Fibroblast of skin of left biceps (primary cell): ENCODE measurements at regions not wholly inside any gene's neighbourhood (a gene's known extent, or its start where the extent isn't known, plus 50 kb on each side); places are given as distances from the start of the nearest gene placed in this dataset.
"Not testable (repeated sequence)": the region's sequence is repeated elsewhere in the genome, so short reads cannot be mapped to it uniquely, and the experiment has no call there.

Experiments
- DNase-seq, 2 experiments: peaks; one replicate each; pipeline ENCODE4 v3.0.0-alpha.2; 2013; ENCODE audit warnings: low read depth in 2 of 2

DNA sequence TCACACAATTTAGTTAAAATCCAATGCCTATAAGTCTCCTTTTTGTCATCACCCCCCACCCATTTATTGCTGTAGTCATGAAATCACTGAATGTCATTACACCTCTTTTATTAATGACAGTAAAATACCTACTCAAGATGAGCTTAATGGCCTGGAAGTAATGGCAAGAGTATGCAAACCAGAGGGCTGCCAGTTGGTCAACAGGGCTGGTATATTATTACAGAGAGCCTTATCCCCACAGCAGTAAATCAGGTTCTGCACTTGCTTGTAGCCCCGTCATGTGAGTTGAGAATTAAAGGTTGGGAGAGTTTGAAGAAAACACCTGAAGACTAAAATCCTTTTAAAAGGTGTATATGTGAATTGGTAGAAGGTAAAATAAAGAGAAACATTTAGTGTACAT is 372.4 kb downstream of the MAT2B start:
- DNase-seq, result no peak

GRCh38 chr5:163878490-163878889 is 373.1 kb downstream of the MAT2B start:
- no peak for DNase-seq

DNA sequence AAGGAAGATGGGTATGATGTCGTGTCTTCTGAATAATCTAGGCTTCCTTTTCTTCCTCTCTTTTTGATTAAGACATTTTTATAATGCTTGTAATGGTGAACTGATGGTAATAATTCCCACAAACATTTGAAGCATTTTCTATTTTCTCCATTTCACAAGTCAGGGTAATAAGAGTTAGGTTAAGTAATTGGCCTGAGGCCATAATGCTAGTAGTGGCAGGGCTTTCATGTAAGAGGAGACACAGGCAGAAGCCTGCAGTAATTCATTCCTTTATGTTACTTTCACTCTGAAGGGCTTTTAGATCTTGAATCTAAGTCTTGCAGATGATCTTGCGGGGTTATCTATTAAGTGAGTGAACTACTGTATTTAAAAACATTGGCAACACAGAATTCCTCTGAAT is 374.9 kb downstream of the MAT2B start:
- DNase-seq, result peak; percentile 84 to 89

GRCh38 chr5:163885117-163885516 is 379.7 kb downstream of the MAT2B start:
- no peak for DNase-seq

DNA sequence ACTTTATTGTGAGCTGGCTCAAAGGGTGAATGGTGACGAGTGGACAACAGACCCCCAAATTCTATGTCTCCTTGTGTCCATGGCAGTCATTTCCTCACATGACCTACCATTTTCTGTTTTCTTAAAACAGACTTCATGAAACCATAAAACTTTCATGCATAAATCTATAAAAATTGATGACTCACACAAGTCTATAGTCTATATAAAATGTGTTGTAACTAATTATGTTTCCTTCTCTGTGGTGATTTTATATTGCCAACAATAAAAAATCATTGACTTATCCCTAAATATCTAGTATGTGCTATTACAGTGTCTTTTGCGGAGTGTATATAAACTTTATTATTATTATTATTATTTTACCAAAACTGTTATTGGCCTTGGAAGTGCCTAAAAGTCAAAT is 382.4 kb downstream of the MAT2B start:
- no peak for DNase-seq

- no peak for DNase-seq
These were observed 382.9 kb downstream of the MAT2B start for GRCh38 chr5:163888366-163888765.

DNA sequence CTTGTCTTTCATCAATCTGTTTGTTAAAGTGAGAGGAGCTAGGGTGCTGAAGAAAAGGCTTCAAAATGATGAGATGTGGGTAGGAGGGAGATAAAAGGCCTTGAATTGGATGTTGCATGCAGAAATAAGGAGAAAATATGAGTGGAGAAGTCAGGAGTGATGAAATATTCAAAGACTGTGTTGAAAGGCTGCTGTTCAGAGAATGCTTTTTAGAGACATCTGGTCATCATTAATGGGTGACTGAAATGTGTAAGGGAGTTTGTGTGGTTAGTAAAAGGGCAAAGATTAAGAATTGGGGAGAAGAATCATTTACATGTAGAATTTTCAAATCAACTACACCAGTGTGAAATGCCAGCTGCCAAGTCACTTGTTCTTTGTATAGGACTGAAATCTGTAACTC is 383.9 kb downstream of the MAT2B start:
- peak; percentile 94 to 95 for DNase-seq

DNA sequence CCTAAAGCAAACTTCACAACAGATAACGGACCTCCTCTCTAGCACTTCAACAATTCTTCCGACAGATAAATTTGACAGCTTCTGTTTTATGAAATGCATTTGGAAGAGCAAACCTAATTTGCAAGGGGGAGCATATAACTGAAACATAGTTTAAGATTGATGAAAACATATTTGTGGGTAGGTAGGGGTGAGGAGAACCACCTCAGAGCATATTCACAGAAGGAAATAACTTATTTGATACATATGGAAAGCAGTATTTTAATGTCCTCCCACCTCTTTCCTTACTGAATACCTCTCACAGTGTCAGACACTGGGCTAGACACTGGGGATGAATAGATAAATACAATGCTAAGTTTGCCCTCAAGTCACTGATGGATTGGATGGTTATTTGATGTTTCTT is 384.8 kb downstream of the MAT2B start:
- DNase-seq, result peak in 1 of 2 experiments; percentile 56

DNA sequence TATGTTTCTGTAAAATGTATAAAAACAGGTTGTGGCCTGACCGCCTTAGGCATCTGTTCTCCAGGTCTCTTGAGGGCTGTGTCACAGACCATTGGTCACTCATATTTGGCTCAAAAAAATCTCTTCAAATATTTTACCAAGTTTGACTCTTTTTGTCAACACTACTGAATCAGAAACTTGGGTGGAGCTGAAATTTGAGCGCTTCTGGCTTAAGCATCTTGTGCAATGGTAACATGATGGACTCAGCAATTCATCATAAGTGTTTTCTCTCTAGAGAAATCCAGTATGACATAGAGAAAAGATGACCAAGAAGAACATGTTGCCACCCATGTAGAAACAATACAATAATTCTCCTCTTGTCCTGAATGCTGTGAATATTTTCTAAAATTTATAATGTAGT is 387.9 kb downstream of the MAT2B start:
- DNase-seq, result no peak

DNA sequence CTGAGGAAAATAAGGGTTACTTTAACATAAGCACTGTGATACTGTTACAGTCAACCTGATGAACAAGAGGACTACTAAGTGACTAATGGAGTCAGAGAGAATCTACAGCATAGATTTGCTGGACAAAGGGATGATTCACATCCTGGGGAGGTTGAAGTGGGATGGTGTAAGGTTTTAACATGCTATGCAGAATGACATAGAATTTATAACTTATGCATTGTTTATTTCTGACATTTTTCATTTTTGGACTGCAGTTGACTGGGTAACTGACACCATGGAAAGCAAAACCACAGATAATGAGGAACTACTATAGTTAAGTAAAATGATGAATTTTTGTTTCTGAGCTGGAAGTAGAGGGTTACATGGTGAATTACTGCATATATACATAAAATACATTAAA is 389.2 kb downstream of the MAT2B start:
- peak; percentile 59 to 69 for DNase-seq

- DNase-seq, result no peak
These were observed 393.5 kb downstream of the MAT2B start for GRCh38 chr5:163898873-163899272.

GRCh38 chr5:163907783-163908182 is 402.4 kb downstream of the MAT2B start:
- not testable (repeated sequence) for DNase-seq

DNA sequence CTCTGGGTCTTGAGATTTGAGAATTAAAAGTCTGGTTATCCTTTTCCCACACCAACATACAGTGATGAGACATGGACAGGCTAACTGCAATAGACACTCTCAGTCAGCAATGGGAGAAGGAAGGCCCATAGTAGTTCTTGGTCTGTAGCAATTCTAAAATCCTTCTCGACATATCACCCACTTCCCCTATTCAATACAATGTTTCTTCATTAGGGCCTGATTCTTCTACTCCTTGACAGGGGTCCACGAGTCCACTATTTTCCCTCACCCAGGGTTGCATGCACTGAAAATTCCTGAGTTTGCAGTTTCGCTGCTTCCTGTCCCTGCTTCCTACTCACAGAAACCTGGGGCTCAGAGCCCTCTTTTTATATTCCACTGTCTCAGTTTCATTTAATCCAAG is 402.8 kb downstream of the MAT2B start:
- DNase-seq, result no peak

DNA sequence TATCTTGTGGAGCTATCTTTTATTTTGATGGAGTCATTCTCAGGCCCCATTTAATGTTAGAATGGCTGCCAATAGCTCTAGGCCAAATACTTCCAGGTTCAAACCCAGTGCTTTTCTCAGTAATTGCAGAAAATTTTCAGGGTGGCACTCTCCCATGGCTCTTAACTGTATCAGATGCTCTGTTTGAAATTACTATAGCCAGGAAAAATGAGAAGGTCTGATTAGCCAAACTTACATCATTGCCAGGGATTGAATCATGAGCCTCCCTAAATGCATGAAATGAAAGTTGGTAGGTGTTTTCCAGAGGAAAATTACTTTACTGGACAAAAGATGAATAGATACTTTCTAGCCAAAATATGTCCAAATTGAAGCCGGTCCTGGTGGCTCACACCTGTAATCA is 404.8 kb downstream of the MAT2B start:
- DNase-seq, result no peak

- no peak for DNase-seq
These were observed 406.6 kb downstream of the MAT2B start for GRCh38 chr5:163912046-163912445.

DNA sequence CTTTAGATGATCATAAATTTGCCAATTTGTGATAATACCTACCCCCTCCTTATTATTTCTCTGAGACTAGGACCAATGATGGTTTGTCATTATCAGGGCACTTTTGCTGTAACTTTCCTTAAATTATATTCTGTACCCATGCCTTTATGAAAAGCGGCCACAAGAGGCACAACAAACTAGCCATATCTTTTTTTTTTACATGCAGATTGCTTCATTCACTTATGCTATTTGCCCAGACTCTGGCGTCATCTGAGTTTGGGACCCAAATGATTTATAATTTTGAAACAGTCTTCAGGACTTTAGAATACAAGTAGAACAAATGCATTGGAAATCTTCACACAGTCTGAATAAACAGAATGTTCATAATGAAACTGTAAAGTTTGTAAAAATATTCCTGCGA is 408.1 kb downstream of the MAT2B start:
- DNase-seq, result no peak

DNA sequence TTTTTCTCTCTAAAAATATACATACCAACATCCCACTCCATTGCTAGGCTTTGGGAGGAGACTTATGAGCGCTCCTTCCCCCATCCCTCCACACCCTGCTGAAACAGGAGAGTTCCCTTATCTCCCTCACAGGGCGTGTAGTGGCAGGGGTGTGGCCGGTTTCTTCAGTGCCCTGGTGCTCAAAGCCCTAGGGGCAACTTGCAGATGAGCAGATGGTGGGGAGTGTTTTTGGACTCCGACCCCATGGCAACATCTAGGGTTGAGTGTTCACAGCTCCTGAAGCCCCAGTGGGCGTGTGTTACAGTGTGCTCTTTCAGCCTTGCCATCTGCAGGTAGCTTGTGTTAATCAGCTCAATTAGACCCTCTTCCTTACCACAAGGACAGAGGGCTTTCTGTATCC is 409.5 kb downstream of the MAT2B start:
- no peak for DNase-seq

DNA sequence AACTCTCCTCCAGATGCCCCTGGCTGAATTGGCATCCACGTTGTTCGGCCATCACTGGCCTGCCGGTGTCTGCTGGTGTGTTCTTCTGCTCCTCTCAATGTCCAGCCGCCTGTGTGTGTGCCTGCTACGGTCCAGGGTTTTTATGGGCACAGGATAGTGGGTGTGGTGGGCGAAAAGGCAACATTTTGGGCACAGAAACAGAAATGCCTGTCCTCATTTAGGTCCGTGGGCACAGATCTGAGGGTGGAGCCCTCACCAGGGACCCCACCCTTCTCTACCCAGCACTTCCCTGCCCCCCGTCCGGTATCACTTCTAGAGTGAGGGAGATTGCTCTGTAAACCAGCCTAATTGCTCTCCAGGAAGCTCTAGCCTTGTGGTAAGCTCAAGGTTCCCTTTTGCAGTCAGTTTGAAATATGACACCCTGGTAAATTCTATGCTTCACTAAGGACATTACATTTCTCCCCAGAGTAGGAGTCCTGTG is 410.1 kb downstream of the MAT2B start:
- no peak for DNase-seq

DNA sequence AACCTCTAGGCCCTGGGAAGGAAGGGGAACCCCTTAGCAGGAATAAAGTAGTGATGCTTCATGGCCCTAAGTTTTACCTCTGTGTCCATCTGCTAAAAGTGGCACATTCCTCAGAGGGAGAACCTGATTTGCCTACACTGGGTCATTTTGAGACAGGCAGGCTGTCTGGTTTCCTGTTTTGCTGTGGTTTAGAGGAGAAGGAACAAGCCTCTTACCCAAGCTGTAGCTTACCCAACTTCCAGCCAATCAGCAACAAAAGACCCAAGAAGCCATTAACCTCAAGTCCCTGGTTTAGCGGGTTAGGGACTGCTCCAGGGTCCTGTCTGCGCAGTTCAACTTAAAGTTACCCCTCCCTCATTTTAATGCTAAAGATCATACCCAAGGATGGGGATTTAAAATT is 411.0 kb downstream of the MAT2B start:
- no peak for DNase-seq

DNA sequence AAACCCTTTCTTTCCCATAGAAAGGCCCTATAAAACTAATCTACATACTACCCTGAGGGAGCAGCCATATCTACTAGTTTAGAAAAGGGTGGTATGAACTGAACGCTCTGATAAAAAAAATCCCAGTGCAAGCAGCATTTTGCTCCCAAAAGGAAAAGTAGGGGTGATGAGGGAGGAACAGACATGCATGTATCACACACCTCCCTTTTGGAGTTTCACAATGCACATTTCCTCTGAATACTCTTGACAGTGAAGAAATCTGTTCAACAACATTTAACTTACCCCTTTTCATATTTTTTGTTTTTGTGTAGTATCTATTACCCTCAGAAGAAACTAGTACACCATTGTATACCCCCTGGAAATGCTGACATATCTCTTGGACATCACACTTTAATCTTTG is 411.4 kb downstream of the MAT2B start:
- no peak for DNase-seq

DNA sequence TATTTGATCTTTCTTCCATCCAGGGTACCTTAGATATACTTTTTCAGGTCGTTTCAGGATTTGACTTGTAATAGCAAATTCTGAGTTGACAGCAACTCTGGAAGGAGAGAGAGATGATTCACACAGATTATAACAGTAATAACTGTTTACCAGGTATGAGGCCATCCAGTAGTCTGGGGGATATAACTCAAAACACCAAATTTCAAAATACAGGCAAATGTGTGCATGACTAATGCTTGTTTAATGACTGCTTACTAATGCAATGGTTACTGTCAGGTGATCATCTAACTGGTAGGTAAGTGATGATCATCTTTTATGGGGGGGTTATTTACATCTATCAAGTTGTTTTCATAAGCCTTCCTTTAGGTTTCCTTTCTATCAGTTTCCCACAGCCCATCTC is 412.3 kb downstream of the MAT2B start:
- no peak for DNase-seq

DNA sequence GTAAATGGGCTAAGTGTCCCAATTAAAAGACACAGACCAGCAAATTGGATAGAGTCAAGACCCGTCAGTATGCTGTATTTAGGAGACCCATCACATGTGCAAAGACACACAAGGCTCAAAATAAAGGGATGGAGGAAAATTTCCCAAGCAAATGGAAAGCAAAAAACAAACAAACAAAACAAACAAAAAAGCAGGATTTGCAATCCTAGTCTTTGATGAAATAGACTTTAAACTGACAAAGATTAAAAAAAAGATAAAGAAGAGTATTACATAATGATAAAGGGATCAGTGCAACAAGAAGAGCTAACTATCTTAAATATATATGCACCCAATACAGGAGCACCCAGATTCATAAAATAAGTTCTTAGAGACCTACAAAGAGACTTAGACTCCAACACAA is 429.6 kb downstream of the MAT2B start:
- DNase-seq, result not testable (repeated sequence)

- no peak for DNase-seq
These were observed 433.2 kb downstream of the MAT2B start for GRCh38 chr5:163938595-163938994.

DNA sequence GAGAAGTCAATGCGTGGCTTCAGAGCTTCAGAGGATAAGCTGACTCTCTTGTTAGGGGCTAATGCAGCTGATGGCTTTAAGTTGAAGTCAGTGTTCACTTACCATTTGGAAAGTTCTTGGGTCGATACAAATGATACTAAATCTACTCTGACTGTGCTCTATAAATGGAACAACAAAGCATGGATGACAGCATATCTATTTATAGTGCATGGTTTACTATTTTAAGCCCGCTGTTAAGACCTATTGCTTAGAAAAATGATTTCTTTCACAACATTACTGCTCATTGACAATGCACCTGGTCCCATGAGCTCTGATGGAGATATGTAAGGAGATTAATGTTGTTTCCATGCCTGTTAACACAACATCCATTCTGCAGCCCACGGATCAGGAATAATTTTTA is 435.7 kb downstream of the MAT2B start:
- DNase-seq, result no peak

DNA sequence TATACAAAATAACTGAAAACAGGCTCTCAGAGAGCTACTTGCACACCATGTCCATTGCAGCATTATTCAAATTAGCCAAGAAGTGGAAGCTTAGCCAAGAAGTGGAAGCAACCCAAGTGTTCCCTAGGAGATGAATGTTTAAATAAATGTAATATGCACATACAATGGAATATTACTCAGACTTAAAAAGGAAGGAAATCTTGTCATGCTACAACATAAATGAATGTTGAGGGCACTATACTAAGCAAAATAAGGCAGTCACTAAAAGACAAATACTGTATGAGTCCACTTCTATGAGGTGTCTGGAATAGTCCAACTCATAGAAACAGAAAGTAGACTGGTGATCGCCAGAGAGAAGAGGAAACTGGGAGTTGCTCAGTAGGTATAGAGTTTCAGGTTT is 438.1 kb downstream of the MAT2B start:
- peak; percentile 20 to 35 for DNase-seq
